RKO (cell line): ENCODE measurements at regions not wholly inside any gene's neighbourhood (a gene's known extent, or its start where the extent isn't known, plus 50 kb on each side); places are given as distances from the start of the nearest gene placed in this dataset.

Experiments
- DNase-seq: peaks from one replicate; pipeline ENCODE4 v3.0.0-alpha.2; 2016; ENCODE audit warnings: low spot score

DNA sequence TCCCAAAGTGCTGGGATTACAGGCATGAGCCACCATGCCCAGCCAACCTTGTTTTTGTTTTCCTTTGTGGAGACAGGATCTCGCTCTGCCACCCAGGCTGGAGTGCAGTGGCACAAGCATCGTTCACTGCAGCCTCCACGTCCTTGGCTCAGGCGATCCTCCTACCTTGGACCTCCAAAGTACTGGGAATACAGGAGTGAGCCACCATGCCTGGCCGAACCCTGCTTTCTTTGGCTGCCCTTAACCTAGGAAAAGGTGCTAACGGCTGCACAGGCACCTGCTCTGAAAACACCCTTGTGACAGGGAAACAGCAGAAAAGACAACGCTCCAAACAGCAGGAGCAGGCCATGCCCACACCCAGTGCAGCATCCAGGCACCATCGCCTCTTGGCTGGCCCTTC lies 71.9 kb downstream of the OAT start:
- no peak for DNase-seq

GRCh38 chr10:124345521-124345920 lies 73.2 kb downstream of the OAT start:
- DNase-seq: no peak

DNA sequence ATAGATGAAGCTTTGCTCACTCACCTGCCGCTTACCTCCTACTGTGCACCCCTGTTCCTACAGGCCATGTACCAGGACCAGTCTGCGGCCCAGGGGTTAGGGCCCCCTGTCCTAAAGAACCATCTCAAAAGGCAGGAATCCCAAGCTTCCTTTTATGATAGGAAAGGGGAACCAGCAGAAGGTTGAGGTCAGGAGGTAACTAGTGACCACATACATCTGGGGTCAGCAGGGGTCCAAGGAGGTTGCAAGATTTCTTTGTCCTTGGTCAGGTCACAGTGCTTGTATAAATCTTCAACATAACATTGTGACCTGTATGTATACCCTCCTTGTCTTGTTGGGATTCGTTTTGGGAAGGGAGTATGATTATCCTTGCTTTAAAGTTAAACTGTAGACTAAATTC lies 73.8 kb downstream of the OAT start:
- DNase-seq: no peak

- no peak for DNase-seq
Measured at GRCh38 chr10:124344266-124344590, 74.5 kb downstream of the OAT start.

DNA sequence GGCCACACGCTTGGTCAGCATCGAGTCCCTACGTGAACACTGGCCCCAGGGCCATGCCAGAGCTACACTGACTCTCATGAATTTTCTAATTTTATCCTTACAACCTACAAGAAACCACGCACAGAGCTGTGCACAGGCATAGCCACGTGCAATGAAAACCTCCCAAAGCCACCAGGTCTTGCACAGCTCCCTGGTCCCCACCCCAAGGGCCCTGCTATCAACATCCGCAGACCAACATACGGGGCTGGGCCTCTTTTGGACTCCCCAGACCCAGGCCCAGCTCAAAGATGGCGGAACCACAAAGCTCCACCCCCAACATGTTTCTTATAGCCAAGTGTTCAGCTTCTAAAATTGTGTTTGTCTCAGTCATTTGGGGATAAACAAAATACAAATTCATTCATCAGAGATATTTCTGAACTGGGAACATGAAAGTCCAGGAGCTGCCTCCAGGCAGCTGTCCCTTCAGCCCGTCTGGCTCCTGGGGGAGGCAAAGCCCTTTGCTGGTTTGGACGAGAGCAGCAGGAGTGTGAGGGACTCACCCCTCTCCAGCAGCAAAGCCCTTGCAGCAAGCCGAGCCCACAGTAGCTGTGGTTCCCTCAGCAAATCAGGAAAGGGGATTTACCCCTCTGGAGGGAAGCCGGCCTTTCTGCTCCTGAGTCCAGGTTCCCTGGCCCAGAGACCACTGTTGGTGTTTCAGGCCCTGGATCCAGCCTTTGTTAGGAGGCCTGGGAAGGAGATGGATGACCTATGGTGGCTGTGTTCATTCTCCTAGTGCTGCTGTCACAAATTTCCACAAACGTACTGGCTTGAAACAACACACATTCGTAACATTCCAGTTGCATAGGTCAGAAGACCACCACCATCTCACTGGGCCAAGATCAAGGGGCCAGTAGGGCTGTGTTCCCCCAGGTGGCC lies 75.1 kb downstream of the OAT start:
- no peak for DNase-seq

DNA sequence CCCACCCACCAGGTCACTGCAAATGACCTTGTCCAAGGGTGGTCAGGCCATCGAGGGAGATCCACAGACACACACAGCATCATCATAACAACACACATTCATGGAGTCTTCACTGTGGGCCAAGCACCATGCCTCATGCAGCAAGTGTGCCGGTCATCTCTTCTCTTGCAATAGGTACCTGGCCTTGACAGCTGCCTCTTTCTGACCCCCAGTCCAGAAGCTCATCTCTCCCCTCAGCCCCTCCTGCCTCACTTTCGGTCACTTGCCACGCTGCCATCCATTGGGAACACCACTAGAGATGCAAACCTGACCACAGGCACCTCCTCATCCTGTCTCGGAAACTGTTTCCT lies 75.9 kb downstream of the OAT start:
- no peak for DNase-seq

GRCh38 chr10:124342136-124342820 lies 76.4 kb downstream of the OAT start:
- DNase-seq: no peak

DNA sequence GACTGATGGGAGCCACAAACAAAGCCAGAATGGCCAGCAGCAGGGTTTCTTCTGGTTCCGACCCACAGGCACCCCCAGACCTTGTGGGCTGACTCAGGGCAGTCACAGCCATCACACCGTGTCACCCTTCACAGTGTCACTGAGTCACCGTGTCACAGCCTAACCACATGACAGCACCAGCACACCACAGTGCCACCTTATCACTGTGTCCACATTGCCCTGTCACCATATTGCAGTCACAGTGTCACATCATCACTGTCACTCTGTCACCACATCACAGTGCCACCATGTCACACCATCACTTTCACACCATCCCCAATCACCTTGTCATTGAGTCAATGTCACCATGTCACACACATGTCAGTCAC lies 77.0 kb downstream of the OAT start:
- DNase-seq: no peak

GRCh38 chr10:124340033-124340760 lies 78.5 kb downstream of the OAT start:
- no peak for DNase-seq

- no peak for DNase-seq
Measured at GRCh38 chr10:124339119-124340032, 79.3 kb downstream of the OAT start.

DNA sequence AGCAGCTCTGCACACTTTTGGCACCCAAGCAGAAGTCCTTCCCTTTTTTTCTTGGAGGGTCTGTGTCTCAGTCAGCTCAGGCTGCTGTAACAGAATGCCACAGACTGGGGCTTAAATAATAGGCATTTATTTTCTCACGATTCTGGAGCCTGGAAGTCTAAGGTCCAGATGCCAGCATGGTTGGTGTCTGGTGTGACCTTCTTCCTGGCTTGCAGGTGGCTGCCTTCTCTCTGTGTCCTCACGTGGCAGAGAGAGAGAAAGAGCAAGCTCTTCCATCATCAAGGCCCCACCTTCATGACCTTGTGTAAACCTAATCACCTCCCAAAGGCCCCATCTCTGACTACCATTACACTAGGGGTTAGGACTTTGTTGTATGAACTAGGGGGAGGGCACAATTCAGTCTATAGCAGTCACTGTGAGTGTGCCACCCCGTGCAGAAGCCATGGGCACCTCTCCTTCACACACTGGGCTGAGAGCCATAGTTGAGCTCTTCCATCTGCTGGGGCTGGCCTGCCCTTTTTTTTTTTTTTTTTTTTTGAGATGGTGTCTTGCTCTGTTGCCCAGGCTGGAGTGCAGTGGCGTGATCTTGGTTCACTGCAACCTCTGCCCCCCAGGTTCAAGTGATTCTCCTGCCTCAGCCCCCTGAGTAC lies 80.3 kb downstream of the OAT start:
- no peak for DNase-seq

DNA sequence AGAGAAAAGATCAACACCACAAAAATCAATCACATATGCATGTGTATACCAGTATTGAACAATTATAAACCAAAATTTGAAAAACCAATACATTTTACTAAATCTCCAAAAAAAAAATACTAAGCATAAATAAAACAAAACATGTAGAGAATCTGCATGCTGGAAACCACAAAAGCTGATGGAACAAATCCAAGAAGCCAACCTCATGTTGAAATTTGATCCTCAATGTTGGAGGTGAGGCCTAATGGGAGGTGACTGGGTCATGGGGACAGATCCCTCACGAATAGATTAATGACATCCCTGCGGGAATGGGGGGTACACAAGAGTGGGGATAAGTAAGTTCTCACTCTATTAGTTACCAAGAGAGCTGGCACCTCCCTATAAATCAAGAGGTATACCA lies 82.5 kb downstream of the OAT start:
- DNase-seq: no peak

DNA sequence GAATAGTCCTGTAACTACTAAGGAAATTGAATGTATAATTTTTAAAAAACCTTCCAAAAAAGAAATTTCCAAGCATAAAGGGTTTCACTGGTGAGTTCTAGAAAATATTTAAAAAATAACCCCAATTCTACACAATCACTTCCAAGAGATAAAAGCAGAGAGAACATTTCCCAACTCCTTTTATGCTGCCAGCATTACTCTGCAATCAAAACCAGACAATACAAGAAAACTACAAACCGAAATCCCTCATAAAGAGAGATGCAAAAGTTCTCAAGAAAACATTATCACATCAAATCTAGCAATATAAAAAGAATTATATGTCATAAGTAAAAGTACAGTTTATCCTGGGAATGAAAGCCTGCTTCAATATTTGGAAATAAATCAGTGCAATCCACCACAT lies 84.8 kb downstream of the OAT start:
- DNase-seq: no peak

DNA sequence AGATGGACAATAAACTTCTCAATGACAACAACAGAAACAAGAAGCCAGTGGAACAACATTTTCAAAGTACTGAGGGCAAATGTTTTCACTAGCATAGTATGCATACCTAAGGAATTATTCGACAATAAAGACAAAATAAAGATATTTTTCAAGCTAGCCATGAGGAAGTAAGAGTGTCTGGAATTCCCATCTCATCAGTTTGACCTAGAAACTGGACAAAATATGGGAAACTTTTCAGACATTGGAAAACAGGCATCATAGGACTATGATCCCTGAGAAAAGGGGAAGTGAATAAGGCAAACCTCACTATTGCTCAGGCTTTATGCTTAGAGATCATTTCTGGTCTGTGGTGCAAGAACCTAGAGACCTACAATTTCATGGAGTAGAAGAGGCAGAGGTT lies 86.3 kb downstream of the OAT start:
- no peak for DNase-seq

DNA sequence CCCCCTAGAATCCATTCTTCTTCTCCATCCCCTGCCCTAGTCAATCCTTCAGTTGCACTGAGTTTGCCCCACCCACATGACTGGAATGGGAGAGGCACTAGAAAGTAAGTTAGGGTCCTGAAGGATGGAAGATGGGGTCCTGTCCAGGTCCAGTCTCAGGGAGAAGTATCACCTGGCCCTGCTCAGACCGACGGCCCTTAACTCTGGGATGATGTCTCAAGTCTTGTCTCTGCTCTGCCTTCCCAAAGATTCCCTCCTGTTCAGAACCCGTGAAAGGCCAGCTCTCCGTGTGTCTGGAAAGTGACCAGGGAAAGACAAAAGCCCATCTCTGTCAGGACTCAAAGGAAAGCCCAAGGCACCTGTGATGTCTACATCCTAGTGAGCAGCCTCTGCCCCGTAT lies 88.8 kb downstream of the OAT start:
- DNase-seq: no peak

GRCh38 chr10:124329362-124329761 lies 89.4 kb downstream of the OAT start:
- DNase-seq: no peak

DNA sequence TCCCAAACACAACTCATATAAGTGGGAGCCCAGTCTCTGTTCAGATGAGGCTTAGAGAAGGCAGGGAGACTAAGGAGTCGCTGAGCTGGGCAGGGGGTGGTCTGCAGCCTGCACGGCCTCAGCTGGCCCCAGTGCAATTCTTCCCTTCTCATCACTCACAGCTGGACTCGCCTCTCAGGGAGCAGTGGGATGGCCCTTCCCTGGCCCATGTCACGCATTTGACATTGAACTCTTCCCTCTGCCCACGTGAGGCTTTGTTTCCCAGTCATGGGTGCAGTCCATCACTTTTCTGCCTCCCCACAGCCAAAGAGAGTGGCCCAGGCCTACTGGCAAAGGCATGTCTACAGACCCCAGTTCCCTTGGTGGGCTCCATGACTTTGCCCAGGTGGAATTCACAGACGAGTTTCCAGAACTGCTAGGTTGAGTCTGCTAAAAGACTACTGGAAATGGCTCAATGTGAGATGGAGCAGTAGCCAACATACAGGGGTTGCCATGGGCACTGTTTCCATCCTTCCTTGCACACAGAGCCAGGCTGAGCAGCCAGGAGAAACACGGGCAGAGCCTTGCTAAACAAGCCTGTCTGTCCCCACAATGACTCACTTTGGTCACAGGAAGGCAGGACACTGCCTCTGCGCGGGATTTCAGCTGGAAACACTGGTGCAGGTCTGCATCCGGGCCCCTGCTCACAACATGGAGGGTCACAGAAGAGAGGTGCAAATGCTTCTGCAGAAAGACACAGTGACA lies 90.1 kb downstream of the OAT start:
- no peak for DNase-seq

DNA sequence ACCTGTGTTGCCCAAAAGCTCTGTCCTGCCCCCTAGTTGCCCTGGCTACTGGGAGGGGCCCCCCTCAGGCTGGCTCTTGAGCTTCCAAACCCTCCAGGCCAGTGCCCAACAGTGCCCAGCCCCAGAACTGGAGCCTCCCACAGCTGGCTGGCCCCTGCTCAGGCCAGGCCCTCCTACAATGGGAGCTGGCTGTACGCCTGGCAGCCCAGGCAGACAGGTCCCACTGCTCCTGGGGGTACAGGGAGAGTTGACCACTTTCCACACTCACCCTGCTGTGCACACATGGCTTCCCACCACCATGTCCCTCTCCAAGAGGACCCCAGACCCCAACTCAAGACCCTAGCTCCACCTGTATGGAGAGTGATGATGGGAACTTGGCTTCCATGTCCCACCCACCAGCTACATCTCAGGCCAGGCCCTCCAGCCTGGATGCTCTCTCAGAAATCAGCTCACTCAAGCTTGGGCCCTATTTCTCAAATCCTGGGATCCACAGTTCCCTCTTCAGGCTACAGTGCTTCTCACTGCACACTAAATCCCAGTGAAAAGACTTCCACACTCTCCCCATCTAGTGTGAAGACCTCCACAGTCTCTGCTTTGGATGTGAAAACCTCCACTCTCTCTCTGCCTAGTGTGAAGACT lies 92.6 kb downstream of the OAT start:
- DNase-seq: no peak

DNA sequence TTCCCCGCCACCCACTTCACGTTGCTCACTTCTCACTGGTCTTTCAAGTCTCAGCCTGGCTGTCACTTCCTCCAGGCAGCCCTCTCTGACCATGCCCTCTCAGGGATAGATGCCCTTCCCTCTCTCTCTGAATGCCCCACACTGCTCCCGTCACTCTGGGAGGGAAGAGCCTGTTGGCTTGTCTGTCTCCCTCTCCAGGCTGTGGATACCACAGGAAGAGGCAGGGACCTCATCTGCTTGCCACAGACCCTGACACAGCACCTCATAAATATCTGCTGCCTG lies 93.1 kb downstream of the OAT start:
- no peak for DNase-seq

DNA sequence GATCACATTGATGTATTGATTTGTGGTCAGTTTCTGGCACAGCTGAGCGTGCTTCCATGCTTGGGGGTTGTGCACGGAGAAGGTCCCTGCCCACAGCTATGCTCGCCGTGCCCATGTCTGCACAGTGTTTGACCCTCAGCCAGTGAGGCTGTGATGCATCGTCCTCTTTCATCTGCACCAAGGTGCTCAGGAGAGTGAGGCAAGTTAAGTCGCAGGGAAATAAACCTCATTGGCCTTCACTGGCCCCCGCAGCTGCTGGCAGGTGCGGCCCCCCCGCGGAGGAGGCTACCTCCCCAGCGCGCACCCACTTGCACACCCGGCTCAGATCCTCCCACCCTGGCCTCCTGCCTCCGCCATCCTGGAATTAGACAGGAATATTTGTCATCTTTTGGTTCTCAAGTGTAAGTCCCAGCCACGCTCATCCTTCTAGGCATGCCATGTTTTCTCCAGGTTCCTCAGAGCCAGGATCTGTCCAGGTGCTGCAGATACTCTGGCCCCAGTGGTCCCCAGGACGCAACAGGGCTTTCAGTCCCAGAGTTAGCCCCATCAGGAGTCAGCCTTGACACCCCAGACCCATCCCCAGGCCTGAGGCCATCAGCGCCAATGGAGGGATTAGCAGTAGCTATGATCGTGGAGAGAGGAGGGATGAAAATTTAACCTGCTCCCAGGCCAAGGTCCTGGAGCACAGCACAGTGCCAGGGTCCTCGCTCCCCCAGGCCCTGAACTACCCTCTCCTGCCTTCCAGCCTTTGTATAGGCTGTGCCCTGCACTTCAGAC lies 93.7 kb downstream of the OAT start:
- no peak for DNase-seq
